ENCODE measurements at regions not wholly inside any gene's neighbourhood (a gene's known extent, or its start where the extent isn't known, plus 50 kb on each side); places are given as distances from the start of the nearest gene placed in this dataset.

DNA sequence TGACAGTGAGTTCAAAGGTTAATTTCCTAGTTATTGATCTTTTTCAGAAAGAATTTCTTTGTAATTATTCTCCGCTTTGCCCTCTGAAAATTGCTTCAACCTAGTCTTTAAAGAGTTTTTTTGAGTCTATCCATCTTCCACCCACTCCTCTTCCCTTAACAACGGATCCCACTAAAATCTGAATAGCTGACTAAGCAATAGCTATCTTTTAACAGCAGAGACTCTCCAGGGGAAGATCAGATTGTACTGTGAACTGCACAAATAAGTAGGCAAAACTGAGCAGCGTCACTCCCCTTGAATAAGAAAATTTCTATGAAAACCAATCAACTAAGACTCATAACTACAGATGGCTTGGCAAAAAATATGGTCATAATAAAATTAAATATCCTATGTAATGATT is 127.9 kb downstream of the TUSC7 start:
- BruUV-seq (replicated peaks): no TSS peak
- TF ChIP-seq, protein P1, sequence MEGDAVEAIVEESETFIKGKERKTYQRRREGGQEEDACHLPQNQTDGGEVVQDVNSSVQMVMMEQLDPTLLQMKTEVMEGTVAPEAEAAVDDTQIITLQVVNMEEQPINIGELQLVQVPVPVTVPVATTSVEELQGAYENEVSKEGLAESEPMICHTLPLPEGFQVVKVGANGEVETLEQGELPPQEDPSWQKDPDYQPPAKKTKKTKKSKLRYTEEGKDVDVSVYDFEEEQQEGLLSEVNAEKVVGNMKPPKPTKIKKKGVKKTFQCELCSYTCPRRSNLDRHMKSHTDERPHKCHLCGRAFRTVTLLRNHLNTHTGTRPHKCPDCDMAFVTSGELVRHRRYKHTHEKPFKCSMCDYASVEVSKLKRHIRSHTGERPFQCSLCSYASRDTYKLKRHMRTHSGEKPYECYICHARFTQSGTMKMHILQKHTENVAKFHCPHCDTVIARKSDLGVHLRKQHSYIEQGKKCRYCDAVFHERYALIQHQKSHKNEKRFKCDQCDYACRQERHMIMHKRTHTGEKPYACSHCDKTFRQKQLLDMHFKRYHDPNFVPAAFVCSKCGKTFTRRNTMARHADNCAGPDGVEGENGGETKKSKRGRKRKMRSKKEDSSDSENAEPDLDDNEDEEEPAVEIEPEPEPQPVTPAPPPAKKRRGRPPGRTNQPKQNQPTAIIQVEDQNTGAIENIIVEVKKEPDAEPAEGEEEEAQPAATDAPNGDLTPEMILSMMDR (conservative IDR thresholded peaks at IDR 0.05): no peak
- TF ChIP-seq EZH2 (IDR thresholded peaks at IDR 0.05; ENCODE audit: low read depth): no peak
- no peaks in the 10 kb centered on the region for H3F3A ChIP-seq (ENCODE audit: insufficient read depth, low read depth)
- no peak for DNase-seq
- no peak overlapping the region for H2AFZ ChIP-seq
- CTCF ChIA-PET: no interaction called here
- H3K4me2 ChIP-seq: no peak overlapping the region
- H3K9me3 ChIP-seq (ENCODE audit: insufficient read depth, low read depth): no peaks in the 10 kb centered on the region
- no peaks in the 10 kb centered on the region for H4K20me1 ChIP-seq (ENCODE audit: insufficient read depth)
- no peaks in the 10 kb centered on the region for H3K9me2 ChIP-seq (ENCODE audit: insufficient read depth)
- H3K36me3 ChIP-seq (ENCODE audit: low read depth): no peaks in the 10 kb centered on the region
- H3K79me2 ChIP-seq (ENCODE audit: low read depth): no peaks in the 10 kb centered on the region
- no peaks in the 10 kb centered on the region for H3K27me3 ChIP-seq (ENCODE audit: insufficient read depth, low read depth)
- H3K4me1 ChIP-seq (replicated peaks; ENCODE audit: insufficient read depth): no peaks in the 10 kb centered on the region
- no peak overlapping the region for H3K4me3 ChIP-seq
- H3K27ac ChIP-seq: no peak overlapping the region
- intact Hi-C loops (cut with micrococcal nuclease; ENCODE audit: unreplicated experiment): no loop called here
- POLR2A ChIA-PET (ENCODE audit: unreplicated experiment): no interaction called here

- Histone ChIP-seq H3K9me3 (ENCODE audit: insufficient read depth, low read depth) (no peaks in the 10 kb centered on the region), H3K4me3 (no peak overlapping the region), H3K9me2 (ENCODE audit: insufficient read depth) (no peaks in the 10 kb centered on the region), H3K27me3 (ENCODE audit: insufficient read depth, low read depth) (no peaks in the 10 kb centered on the region), H3K4me1 (replicated peaks; ENCODE audit: insufficient read depth) (no peaks in the 10 kb centered on the region), H3F3A (ENCODE audit: insufficient read depth, low read depth) (no peaks in the 10 kb centered on the region), H3K27ac (no peak overlapping the region), H3K36me3 (ENCODE audit: low read depth) (no peaks in the 10 kb centered on the region), H2AFZ (no peak overlapping the region), H4K20me1 (ENCODE audit: insufficient read depth) (no peaks in the 10 kb centered on the region), H3K4me2 (no peak overlapping the region), H3K79me2 (ENCODE audit: low read depth) (no peaks in the 10 kb centered on the region)
- no peak for TF ChIP-seq EZH2 (IDR thresholded peaks at IDR 0.05; ENCODE audit: low read depth)
- TF ChIP-seq, protein P1 (conservative IDR thresholded peaks at IDR 0.05): no peak
- ChIA-PET POLR2A (ENCODE audit: unreplicated experiment) (no interaction called here), CTCF (no interaction called here)
- BruUV-seq (replicated peaks): no TSS peak
- intact Hi-C loops (cut with micrococcal nuclease; ENCODE audit: unreplicated experiment): no loop called here
- DNase-seq: no peak
Measured at GRCh38 chr3:116841003-116841735, 131.6 kb downstream of the TUSC7 start.

DNA sequence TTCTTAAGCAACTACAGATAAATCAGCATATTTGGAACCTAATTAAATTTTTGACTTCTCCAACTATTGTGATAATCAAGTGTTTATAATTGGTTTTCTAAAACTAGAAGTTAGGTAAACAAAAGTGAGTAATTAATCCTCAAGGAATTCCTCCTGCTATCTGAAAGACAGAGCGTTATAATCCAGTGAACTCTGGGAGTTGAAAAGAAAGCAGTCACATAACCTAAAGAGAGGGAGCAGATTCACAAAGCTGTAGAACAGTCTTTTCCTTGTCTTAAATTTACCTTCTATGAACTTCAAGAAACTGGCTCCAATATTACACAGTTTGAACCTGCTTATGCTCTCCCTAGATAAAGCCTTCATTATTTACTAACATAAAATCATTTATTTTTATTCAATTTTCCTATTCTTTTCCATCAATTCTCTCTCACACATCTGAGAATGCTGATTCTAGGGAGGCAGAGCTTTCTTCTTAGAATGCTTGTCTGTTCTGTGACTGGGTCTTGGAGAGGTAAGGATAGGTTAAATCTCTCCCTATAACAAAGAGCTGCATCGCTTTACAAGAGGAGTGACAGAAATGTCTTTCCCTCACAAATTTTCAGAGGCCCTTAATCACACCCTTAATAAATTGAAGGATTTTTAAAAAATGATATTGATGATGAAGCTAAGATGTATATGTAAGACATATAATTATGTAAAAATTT is 132.8 kb downstream of the TUSC7 start:
- Histone ChIP-seq H4K20me1 (ENCODE audit: insufficient read depth) (no peaks in the 10 kb centered on the region), H3K27me3 (ENCODE audit: insufficient read depth, low read depth) (no peaks in the 10 kb centered on the region), H3F3A (ENCODE audit: insufficient read depth, low read depth) (no peaks in the 10 kb centered on the region), H3K9me3 (ENCODE audit: insufficient read depth, low read depth) (no peaks in the 10 kb centered on the region), H3K4me2 (no peak overlapping the region), H3K4me1 (replicated peaks; ENCODE audit: insufficient read depth) (no peaks in the 10 kb centered on the region), H3K4me3 (no peak overlapping the region), H3K27ac (no peak overlapping the region), H3K36me3 (ENCODE audit: low read depth) (no peaks in the 10 kb centered on the region), H3K79me2 (ENCODE audit: low read depth) (no peaks in the 10 kb centered on the region), H2AFZ (no peak overlapping the region), H3K9me2 (ENCODE audit: insufficient read depth) (no peaks in the 10 kb centered on the region)
- intact Hi-C loops (cut with micrococcal nuclease; ENCODE audit: unreplicated experiment): no loop called here
- no TSS peak for BruUV-seq (replicated peaks)
- no peak for DNase-seq
- TF ChIP-seq, protein P1 (conservative IDR thresholded peaks at IDR 0.05): no peak
- TF ChIP-seq EZH2 (IDR thresholded peaks at IDR 0.05; ENCODE audit: low read depth): no peak
- ChIA-PET POLR2A (ENCODE audit: unreplicated experiment) (no interaction called here), CTCF (no interaction called here)

Measured in PC-9 (cell line).